ENCODE measurements at regions not wholly inside any gene's neighbourhood (a gene's known extent, or its start where the extent isn't known, plus 50 kb on each side); places are given as distances from the start of the nearest gene placed in this dataset.
"Not testable (repeated sequence)": the region's sequence is repeated elsewhere in the genome, so short reads cannot be mapped to it uniquely, and the experiment has no call there.

- DNase-seq: no peak
These were observed 107.3 kb downstream of the MINAR1 start for GRCh38 chr15:79539401-79539800.

- no peak for DNase-seq
These were observed 108.4 kb downstream of the MINAR1 start for GRCh38 chr15:79540551-79540950.

GRCh38 chr15:79541196-79541595, 109.1 kb downstream of the MINAR1 start:
- DNase-seq: no peak

- no peak for DNase-seq
These were observed 111.0 kb downstream of the MINAR1 start for GRCh38 chr15:79543097-79543496.

GRCh38 chr15:79549196-79549595, 117.1 kb downstream of the MINAR1 start:
- no peak for DNase-seq

GRCh38 chr15:79560384-79560783, 128.2 kb downstream of the MINAR1 start:
- no peak for DNase-seq

- DNase-seq: no peak
These were observed 129.8 kb downstream of the MINAR1 start for GRCh38 chr15:79561982-79562381.

GRCh38 chr15:79562403-79562815, 130.3 kb downstream of the MINAR1 start:
- DNase-seq: no peak

GRCh38 chr15:79562899-79563298, 130.8 kb downstream of the MINAR1 start:
- DNase-seq: no peak

GRCh38 chr15:79570004-79570403, 137.9 kb downstream of the MINAR1 start:
- no peak for DNase-seq

- DNase-seq: no peak
These were observed 140.7 kb downstream of the MINAR1 start for GRCh38 chr15:79572691-79573404.

- DNase-seq: not testable (repeated sequence)
These were observed 142.5 kb downstream of the MINAR1 start for GRCh38 chr15:79574431-79575273.

GRCh38 chr15:79582650-79583049, 150.5 kb downstream of the MINAR1 start:
- DNase-seq: no peak

- no peak for DNase-seq
These were observed 160.0 kb downstream of the MINAR1 start for GRCh38 chr15:79592126-79592525.

- no peak for DNase-seq
These were observed 161.2 kb downstream of the MINAR1 start for GRCh38 chr15:79593119-79593869.

- DNase-seq: no peak
These were observed 163.2 kb downstream of the MINAR1 start for GRCh38 chr15:79595306-79595705.

- DNase-seq: peak; percentile 4 to 20
These were observed 164.0 kb downstream of the MINAR1 start for GRCh38 chr15:79595995-79596622.

- DNase-seq: no peak
These were observed 166.5 kb downstream of the MINAR1 start for GRCh38 chr15:79598639-79599038.

GRCh38 chr15:79601405-79602086, 169.4 kb downstream of the MINAR1 start:
- DNase-seq: no peak

- no peak for DNase-seq
These were observed 170.0 kb downstream of the MINAR1 start for GRCh38 chr15:79602180-79602579.

GRCh38 chr15:79602731-79603130, 170.6 kb downstream of the MINAR1 start:
- DNase-seq: no peak
